ENCODE measurements at regions not wholly inside any gene's neighbourhood (a gene's known extent, or its start where the extent isn't known, plus 50 kb on each side); places are given as distances from the start of the nearest gene placed in this dataset.

DNA sequence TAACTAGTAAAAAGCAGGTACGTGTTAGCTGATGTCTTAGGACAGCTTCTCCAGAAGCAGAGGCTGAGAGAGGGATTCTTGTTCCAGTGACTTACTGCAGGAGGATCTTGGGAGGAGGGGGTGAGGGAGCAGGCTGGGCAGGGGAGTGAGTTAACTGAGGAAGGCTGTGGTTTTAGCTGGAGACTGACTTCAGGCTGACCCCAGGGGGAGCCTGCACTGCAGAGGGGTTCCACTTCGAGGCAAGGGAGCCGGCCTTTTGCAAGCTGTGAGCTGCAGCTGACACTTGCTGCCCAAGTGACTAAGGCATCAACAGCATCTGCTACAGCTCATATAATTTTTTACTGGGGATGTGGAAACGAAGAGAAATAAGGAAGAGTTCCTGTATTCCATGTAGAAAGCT lies 50.4 kb upstream of the SOD1 start:
- no peaks in the 10 kb centered on the region for H3K9me3 ChIP-seq (ENCODE audit: low read length)
- H4K20me1 ChIP-seq (ENCODE audit: insufficient read depth, low read depth, low read length): no peaks in the 10 kb centered on the region
- peak; percentile 54 for DNase-seq
- H3K79me2 ChIP-seq (ENCODE audit: low read length): no peaks in the 10 kb centered on the region
- no peak overlapping the region for H3K4me2 ChIP-seq (ENCODE audit: low read depth, low read length, poor library complexity, severe bottlenecking)
- H3K9me2 ChIP-seq (replicated peaks; ENCODE audit: insufficient read depth, low read length): no peaks in the 10 kb centered on the region
- no peaks in the 10 kb centered on the region for H3K36me3 ChIP-seq (ENCODE audit: insufficient read depth, low read length)
- H2AFZ ChIP-seq (ENCODE audit: low read length): no peak overlapping the region
- no peak overlapping the region for H3K9ac ChIP-seq (ENCODE audit: low read length)
- no peak overlapping the region for H3K27ac ChIP-seq (ENCODE audit: low read length)
- no peak overlapping the region for H3K4me3 ChIP-seq (ENCODE audit: low read length)
- no peaks in the 10 kb centered on the region; the same call in 1 of the 2 replicates for H3K4me1 ChIP-seq (ENCODE audit: low read length)
- no peaks in the 10 kb centered on the region for H3K27me3 ChIP-seq (ENCODE audit: low read length)

DNA sequence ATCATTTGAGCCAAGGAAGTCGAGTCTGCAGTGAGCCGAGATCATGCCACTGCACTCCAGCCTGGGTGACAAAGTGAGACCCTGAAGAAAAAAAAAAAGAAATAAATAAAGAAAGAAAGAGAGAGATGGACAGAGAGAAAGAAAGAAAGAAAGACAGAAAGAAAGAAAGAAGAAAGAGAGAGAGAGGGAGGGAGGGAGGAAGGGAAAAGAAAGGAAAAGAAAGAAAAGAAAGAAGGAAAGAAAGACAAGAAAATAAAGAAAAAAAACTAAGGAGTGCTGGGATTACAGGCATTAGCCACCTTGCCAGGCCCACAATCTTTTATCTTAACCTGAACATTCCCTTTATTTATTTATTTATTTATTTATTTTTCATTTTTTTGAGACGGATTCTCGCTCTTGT lies 51.7 kb upstream of the SOD1 start:
- Histone ChIP-seq H2AFZ (ENCODE audit: low read length) (no peak overlapping the region), H3K9me2 (replicated peaks; ENCODE audit: insufficient read depth, low read length) (no peaks in the 10 kb centered on the region), H3K4me1 (ENCODE audit: low read length) (no peaks in the 10 kb centered on the region; the same call in 1 of the 2 replicates), H3K9ac (ENCODE audit: low read length) (no peak overlapping the region), H4K20me1 (ENCODE audit: insufficient read depth, low read depth, low read length) (no peaks in the 10 kb centered on the region), H3K4me3 (ENCODE audit: low read length) (no peak overlapping the region), H3K27ac (ENCODE audit: low read length) (no peak overlapping the region), H3K27me3 (ENCODE audit: low read length) (no peaks in the 10 kb centered on the region), H3K36me3 (ENCODE audit: insufficient read depth, low read length) (no peaks in the 10 kb centered on the region), H3K9me3 (ENCODE audit: low read length) (no peaks in the 10 kb centered on the region), H3K4me2 (ENCODE audit: low read depth, low read length, poor library complexity, severe bottlenecking) (no peak overlapping the region), H3K79me2 (ENCODE audit: low read length) (no peaks in the 10 kb centered on the region)
- DNase-seq: no peak

DNA sequence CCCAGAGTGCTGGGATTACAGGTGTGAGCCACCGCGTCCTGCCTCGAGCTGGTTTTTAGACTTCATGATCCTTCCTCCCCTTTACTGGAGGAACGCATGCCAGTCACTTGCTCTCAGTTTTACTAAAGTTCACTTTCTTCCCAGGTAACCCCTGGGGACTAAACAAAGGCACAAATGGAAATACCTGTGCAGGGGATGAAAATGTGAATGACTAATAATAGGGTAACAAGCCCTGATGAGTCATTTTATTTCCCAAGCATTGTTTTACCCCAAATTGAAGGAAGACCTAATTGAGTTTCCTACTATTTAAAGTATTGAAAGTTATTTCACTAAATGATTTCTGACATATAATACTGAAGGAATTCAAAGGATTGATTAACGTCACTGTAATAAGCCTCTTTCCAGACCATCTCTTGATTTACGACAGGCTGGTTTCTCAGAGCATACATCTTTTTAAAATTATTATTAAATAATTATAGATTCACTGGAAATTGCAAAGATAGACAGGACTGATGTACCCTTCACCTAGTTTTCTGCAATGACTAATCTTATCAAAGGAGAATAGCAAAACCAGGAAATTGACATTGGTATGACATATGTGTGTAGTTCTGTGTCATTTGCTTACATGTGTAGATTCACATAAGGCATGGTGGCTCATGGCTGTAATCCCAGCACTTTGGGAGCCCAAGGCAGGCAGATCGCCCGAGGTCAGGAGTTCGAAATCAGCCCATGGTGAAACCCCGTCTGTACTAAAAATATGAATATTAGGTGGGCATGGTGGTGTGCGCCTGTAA lies 53.2 kb upstream of the SOD1 start:
- no peak overlapping the region for H3K9ac ChIP-seq (ENCODE audit: low read length)
- H3K4me1 ChIP-seq (ENCODE audit: low read length): no peaks in the 10 kb centered on the region; the same call in 1 of the 2 replicates
- H3K9me3 ChIP-seq (ENCODE audit: low read length): no peaks in the 10 kb centered on the region
- no peaks in the 10 kb centered on the region for H4K20me1 ChIP-seq (ENCODE audit: insufficient read depth, low read depth, low read length)
- no peak for DNase-seq
- H3K27me3 ChIP-seq (ENCODE audit: low read length): no peaks in the 10 kb centered on the region
- no peak overlapping the region for H3K27ac ChIP-seq (ENCODE audit: low read length)
- H3K4me3 ChIP-seq (ENCODE audit: low read length): no peak overlapping the region
- H3K79me2 ChIP-seq (ENCODE audit: low read length): no peaks in the 10 kb centered on the region
- no peak overlapping the region for H3K4me2 ChIP-seq (ENCODE audit: low read depth, low read length, poor library complexity, severe bottlenecking)
- no peak overlapping the region for H2AFZ ChIP-seq (ENCODE audit: low read length)
- H3K9me2 ChIP-seq (replicated peaks; ENCODE audit: insufficient read depth, low read length): no peaks in the 10 kb centered on the region
- no peaks in the 10 kb centered on the region for H3K36me3 ChIP-seq (ENCODE audit: insufficient read depth, low read length)

DNA sequence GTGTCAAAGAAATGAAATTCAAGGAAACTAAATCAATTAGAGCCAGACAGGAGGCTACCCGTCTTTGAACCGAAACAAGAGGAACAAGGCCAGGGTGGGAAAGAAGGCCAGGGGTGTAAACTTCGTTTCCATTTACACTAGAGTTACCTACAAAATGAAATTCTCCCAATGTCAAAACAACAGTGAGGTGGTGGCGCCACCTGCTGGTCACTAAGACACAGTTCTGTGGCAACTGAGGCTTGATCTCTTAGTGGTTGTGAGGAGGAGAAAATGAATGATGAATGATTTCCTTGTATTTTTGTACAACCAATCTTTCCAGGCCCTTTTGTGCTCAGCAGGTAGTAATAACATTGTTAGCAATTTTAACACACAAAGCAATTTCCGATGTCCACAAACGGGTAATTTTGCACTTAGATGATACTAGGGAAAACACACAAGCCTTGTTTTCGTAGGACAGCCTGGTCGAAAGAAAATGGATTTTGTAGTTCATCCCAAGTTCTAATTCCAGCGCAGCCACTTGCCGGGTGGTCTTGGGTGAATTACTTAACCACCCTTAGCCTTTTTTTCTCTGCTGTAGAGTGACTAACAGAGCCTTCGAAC lies 54.8 kb upstream of the SOD1 start:
- Histone ChIP-seq H3K4me3 (ENCODE audit: low read length) (no peak overlapping the region), H3K27me3 (ENCODE audit: low read length) (no peaks in the 10 kb centered on the region), H4K20me1 (ENCODE audit: insufficient read depth, low read depth, low read length) (no peaks in the 10 kb centered on the region)

DNA sequence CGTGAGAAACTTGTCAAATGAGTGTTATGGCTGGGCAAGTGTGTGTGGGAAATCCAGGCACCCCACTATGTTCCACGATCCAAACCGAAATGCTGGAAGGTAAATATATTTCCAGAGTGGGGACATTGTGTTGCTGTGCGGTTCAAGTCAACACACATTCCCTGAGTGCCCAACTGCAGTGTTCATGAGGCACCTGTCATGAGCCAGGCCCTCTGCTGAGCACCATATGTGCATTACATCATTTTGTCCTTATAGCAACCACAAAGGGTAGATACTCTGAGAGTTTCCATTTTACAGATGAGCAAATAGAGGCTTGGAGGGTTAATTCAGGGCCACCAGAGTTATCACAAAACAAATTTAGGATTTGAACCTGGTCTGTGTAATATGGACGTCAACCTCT lies 59.9 kb upstream of the SOD1 start:
- H3K9me2 ChIP-seq (replicated peaks; ENCODE audit: insufficient read depth, low read length): no peaks in the 10 kb centered on the region

More for the DNA sequence above, 54.8 kb upstream of the SOD1 start:
- no peaks in the 10 kb centered on the region for H3K36me3 ChIP-seq (ENCODE audit: insufficient read depth, low read length)
- no peak overlapping the region for H2AFZ ChIP-seq (ENCODE audit: low read length)
- no peaks in the 10 kb centered on the region; the same call in 1 of the 2 replicates for H3K4me1 ChIP-seq (ENCODE audit: low read length)
- no peaks in the 10 kb centered on the region for H3K79me2 ChIP-seq (ENCODE audit: low read length)
- no peaks in the 10 kb centered on the region for H3K9me3 ChIP-seq (ENCODE audit: low read length)
- no peaks in the 10 kb centered on the region for H3K9me2 ChIP-seq (replicated peaks; ENCODE audit: insufficient read depth, low read length)
- peak; percentile 92 for DNase-seq
- no peak overlapping the region for H3K9ac ChIP-seq (ENCODE audit: low read length)
- H3K27ac ChIP-seq (ENCODE audit: low read length): no peak overlapping the region
- H3K4me2 ChIP-seq (ENCODE audit: low read depth, low read length, poor library complexity, severe bottlenecking): no peak overlapping the region

DNA sequence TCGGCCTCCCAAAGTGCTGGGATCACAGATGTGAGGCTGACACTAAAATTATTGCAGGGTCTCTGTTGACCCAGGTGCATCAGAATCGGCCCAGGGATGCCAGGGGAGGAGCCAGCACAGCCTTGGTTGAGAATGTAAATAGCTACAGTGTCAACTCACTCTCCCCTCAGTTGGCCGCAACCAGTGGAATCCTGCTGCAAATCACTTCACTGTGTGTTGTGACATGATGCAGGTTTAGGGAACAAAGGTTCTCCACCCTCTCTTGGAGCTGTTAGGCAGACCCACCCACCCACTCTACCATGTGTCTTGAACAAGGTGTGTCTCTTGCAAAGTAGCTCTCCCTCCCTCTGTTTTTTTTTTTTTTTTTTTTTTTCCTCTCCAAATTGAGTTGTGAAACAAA lies 60.5 kb upstream of the SOD1 start:
- Histone ChIP-seq H3K4me3 (ENCODE audit: low read length) (no peak overlapping the region), H3K27me3 (ENCODE audit: low read length) (no peaks in the 10 kb centered on the region), H3K9me2 (replicated peaks; ENCODE audit: insufficient read depth, low read length) (no peaks in the 10 kb centered on the region), H4K20me1 (ENCODE audit: insufficient read depth, low read depth, low read length) (no peaks in the 10 kb centered on the region), H3K9ac (ENCODE audit: low read length) (no peak overlapping the region), H3K79me2 (ENCODE audit: low read length) (no peaks in the 10 kb centered on the region), H3K4me1 (ENCODE audit: low read length) (no peaks in the 10 kb centered on the region), H3K36me3 (ENCODE audit: insufficient read depth, low read length) (no peaks in the 10 kb centered on the region), H3K27ac (ENCODE audit: low read length) (no peak overlapping the region), H3K9me3 (ENCODE audit: low read length) (no peaks in the 10 kb centered on the region), H2AFZ (ENCODE audit: low read length) (no peak overlapping the region), H3K4me2 (ENCODE audit: low read depth, low read length, poor library complexity, severe bottlenecking) (no peak overlapping the region)
- no peak for DNase-seq

More for the DNA sequence above, 59.9 kb upstream of the SOD1 start:
- no peaks in the 10 kb centered on the region for H3K79me2 ChIP-seq (ENCODE audit: low read length)
- no peaks in the 10 kb centered on the region for H3K27me3 ChIP-seq (ENCODE audit: low read length)
- no peak overlapping the region for H3K9ac ChIP-seq (ENCODE audit: low read length)
- H3K27ac ChIP-seq (ENCODE audit: low read length): no peak overlapping the region
- H2AFZ ChIP-seq (ENCODE audit: low read length): no peak overlapping the region
- no peak for DNase-seq
- H3K36me3 ChIP-seq (ENCODE audit: insufficient read depth, low read length): no peaks in the 10 kb centered on the region
- H4K20me1 ChIP-seq (ENCODE audit: insufficient read depth, low read depth, low read length): no peaks in the 10 kb centered on the region
- H3K4me1 ChIP-seq (ENCODE audit: low read length): no peaks in the 10 kb centered on the region
- no peaks in the 10 kb centered on the region for H3K9me3 ChIP-seq (ENCODE audit: low read length)
- no peak overlapping the region for H3K4me2 ChIP-seq (ENCODE audit: low read depth, low read length, poor library complexity, severe bottlenecking)
- H3K4me3 ChIP-seq (ENCODE audit: low read length): no peak overlapping the region

DNA sequence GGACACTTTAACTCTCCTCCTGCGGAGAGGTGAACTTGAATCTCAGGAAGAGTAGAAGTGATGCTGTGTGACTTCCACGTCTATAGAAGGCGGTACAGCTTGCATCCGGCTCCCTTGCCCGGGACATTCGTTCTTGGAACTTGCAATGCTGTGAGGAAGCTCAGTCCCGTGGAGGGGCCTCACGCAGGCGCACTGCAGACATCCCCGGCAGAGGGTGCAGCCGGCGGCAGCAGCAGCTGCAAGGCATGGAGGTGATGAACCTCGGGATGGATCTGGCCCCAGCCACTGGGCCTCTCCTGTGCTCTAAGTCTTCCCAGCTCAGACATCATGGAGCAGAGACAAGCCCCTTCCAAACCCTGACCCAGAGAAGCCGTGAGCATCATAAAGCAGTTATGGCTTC lies 61.8 kb upstream of the SOD1 start:
- Histone ChIP-seq H3K27ac (ENCODE audit: low read length) (no peak overlapping the region), H3K27me3 (ENCODE audit: low read length) (no peaks in the 10 kb centered on the region), H3K9me2 (replicated peaks; ENCODE audit: insufficient read depth, low read length) (no peaks in the 10 kb centered on the region), H2AFZ (ENCODE audit: low read length) (peak overlapping the region; percentile 5; the same call in 1 of the 2 replicates), H3K9me3 (ENCODE audit: low read length) (no peaks in the 10 kb centered on the region), H4K20me1 (ENCODE audit: insufficient read depth, low read depth, low read length) (no peaks in the 10 kb centered on the region), H3K4me3 (ENCODE audit: low read length) (no peak overlapping the region), H3K4me1 (ENCODE audit: low read length) (no peaks in the 10 kb centered on the region), H3K79me2 (ENCODE audit: low read length) (no peaks in the 10 kb centered on the region), H3K36me3 (ENCODE audit: insufficient read depth, low read length) (no peaks in the 10 kb centered on the region), H3K9ac (ENCODE audit: low read length) (no peak overlapping the region), H3K4me2 (ENCODE audit: low read depth, low read length, poor library complexity, severe bottlenecking) (no peak overlapping the region)
- no peak for DNase-seq

DNA sequence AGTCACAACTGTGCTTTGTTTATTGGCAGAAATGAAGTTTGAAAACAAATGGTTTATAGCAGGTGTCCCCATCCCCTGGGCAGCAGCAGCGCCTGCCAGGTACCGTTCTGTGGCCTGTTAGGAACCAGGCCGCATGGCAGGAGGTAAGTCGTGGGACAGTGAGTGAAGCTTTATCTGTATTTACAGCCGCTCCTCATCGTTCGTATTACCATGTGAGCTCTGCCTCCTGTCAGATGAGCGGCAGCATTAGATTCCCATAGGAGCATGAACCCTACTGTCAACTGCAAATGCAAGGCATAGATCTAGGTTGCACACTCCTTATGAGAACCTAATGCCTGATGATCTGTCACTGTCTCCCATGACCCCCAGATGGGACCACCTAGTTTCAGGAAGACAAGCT lies 63.4 kb upstream of the SOD1 start:
- H4K20me1 ChIP-seq (ENCODE audit: insufficient read depth, low read depth, low read length): no peaks in the 10 kb centered on the region
- no peak overlapping the region for H3K27ac ChIP-seq (ENCODE audit: low read length)
- H3K36me3 ChIP-seq (ENCODE audit: insufficient read depth, low read length): no peaks in the 10 kb centered on the region
- H3K9me3 ChIP-seq (ENCODE audit: low read length): no peaks in the 10 kb centered on the region
- no peaks in the 10 kb centered on the region for H3K4me1 ChIP-seq (ENCODE audit: low read length)
- H3K27me3 ChIP-seq (ENCODE audit: low read length): no peaks in the 10 kb centered on the region
- no peaks in the 10 kb centered on the region for H3K9me2 ChIP-seq (replicated peaks; ENCODE audit: insufficient read depth, low read length)
- H3K79me2 ChIP-seq (ENCODE audit: low read length): no peaks in the 10 kb centered on the region
- no peak overlapping the region for H3K4me3 ChIP-seq (ENCODE audit: low read length)
- H3K4me2 ChIP-seq (ENCODE audit: low read depth, low read length, poor library complexity, severe bottlenecking): no peak overlapping the region
- no peak overlapping the region for H3K9ac ChIP-seq (ENCODE audit: low read length)
- DNase-seq: no peak
- no peak overlapping the region for H2AFZ ChIP-seq (ENCODE audit: low read length)
